ENCODE measurements at regions not wholly inside any gene's neighbourhood (a gene's known extent, or its start where the extent isn't known, plus 50 kb on each side); places are given as distances from the start of the nearest gene placed in this dataset.

- no peak overlapping the region for H3K4me3 Mint-ChIP-seq (ENCODE audit: unreplicated experiment)
- peaks cover 34% of the 10 kb centered on the region for H3K27me3 Mint-ChIP-seq (ENCODE audit: low read depth)
- no peaks in the 10 kb centered on the region for H3K4me1 Mint-ChIP-seq (ENCODE audit: low read depth)
- no peaks in the 10 kb centered on the region for H3K36me3 Mint-ChIP-seq (ENCODE audit: low read depth)
- peaks cover 10% of the 10 kb centered on the region for H3K9me3 Mint-ChIP-seq (ENCODE audit: low read depth)
- TF ChIP-seq CTCF (IDR thresholded peaks at IDR 0.05) = no peak
- DNase-seq (ENCODE audit: low spot score) = no peak
- no peak overlapping the region for H3K27ac Mint-ChIP-seq (ENCODE audit: unreplicated experiment)
Observed at GRCh38 chr13:111971891-111972780, 94.8 kb upstream of the SOX1 start.

- Mint-ChIP-seq H3K36me3 (ENCODE audit: low read depth) (no peaks in the 10 kb centered on the region), H3K27ac (ENCODE audit: unreplicated experiment) (no peak overlapping the region), H3K4me1 (ENCODE audit: low read depth) (no peaks in the 10 kb centered on the region), H3K27me3 (ENCODE audit: low read depth) (peaks cover 29% of the 10 kb centered on the region), H3K9me3 (ENCODE audit: low read depth) (peaks cover 10% of the 10 kb centered on the region), H3K4me3 (ENCODE audit: unreplicated experiment) (no peak overlapping the region)
- no peak for DNase-seq (ENCODE audit: low spot score)
- TF ChIP-seq CTCF (IDR thresholded peaks at IDR 0.05) = no peak
Observed at GRCh38 chr13:111973186-111973585, 93.8 kb upstream of the SOX1 start.

- Mint-ChIP-seq H3K4me1 (ENCODE audit: low read depth) (no peaks in the 10 kb centered on the region), H3K36me3 (ENCODE audit: low read depth) (no peaks in the 10 kb centered on the region), H3K4me3 (ENCODE audit: unreplicated experiment) (no peak overlapping the region), H3K27me3 (ENCODE audit: low read depth) (peaks cover 27% of the 10 kb centered on the region), H3K9me3 (ENCODE audit: low read depth) (peaks cover 10% of the 10 kb centered on the region), H3K27ac (ENCODE audit: unreplicated experiment) (no peak overlapping the region)
- DNase-seq (ENCODE audit: low spot score) = no peak
- no peak for TF ChIP-seq CTCF (IDR thresholded peaks at IDR 0.05)
Observed at GRCh38 chr13:111973605-111974340, 93.2 kb upstream of the SOX1 start.

- Mint-ChIP-seq H3K4me3 (ENCODE audit: unreplicated experiment) (no peak overlapping the region), H3K4me1 (ENCODE audit: low read depth) (no peaks in the 10 kb centered on the region), H3K9me3 (ENCODE audit: low read depth) (peaks cover 10% of the 10 kb centered on the region), H3K27ac (ENCODE audit: unreplicated experiment) (no peak overlapping the region), H3K36me3 (ENCODE audit: low read depth) (no peaks in the 10 kb centered on the region), H3K27me3 (ENCODE audit: low read depth) (peaks cover 27% of the 10 kb centered on the region)
- DNase-seq (ENCODE audit: low spot score) = no peak
- no peak for TF ChIP-seq CTCF (IDR thresholded peaks at IDR 0.05)
Observed at GRCh38 chr13:111974341-111974640, 92.7 kb upstream of the SOX1 start.

GRCh38 chr13:111975539-111976473, 91.1 kb upstream of the SOX1 start:
- no peak for DNase-seq (ENCODE audit: low spot score)
- Mint-ChIP-seq H3K9me3 (ENCODE audit: low read depth) (peaks cover 10% of the 10 kb centered on the region), H3K27ac (ENCODE audit: unreplicated experiment) (no peak overlapping the region), H3K4me1 (ENCODE audit: low read depth) (no peaks in the 10 kb centered on the region), H3K36me3 (ENCODE audit: low read depth) (no peaks in the 10 kb centered on the region), H3K4me3 (ENCODE audit: unreplicated experiment) (no peak overlapping the region), H3K27me3 (ENCODE audit: low read depth) (peaks cover 28% of the 10 kb centered on the region)
- no peak for TF ChIP-seq CTCF (IDR thresholded peaks at IDR 0.05)
